Subcutaneous abdominal adipose tissue (tissue), 5 donors: ENCODE measurements at regions not wholly inside any gene's neighbourhood (a gene's known extent, or its start where the extent isn't known, plus 50 kb on each side); places are given as distances from the start of the nearest gene placed in this dataset.

ENCODE experiments used
- H3K27ac ChIP-seq: one replicate; pipeline ENCODE4 v1.7.0; 2013; ENCODE audit warnings: low read depth, mild to moderate bottlenecking, inconsistent platforms, low read length, moderate library complexity
- H3K27me3 ChIP-seq, 5 donors: one replicate each; pipeline ENCODE4 v1.7.0; 2013; ENCODE audit warnings: low read length in 5 of 5, inconsistent platforms in 1 of 5; ENCODE audit not compliant: control insufficient read depth in 5 of 5, insufficient read depth in 4 of 5
- H3K36me3 ChIP-seq, 5 donors: one replicate each; pipeline ENCODE4 v1.7.0; 2013; ENCODE audit warnings: low read length in 5 of 5; ENCODE audit not compliant: control insufficient read depth in 5 of 5, insufficient read depth in 5 of 5
- H3K4me1 ChIP-seq, 5 donors: one replicate each; pipeline ENCODE4 v1.7.0; 2013; ENCODE audit warnings: low read length in 5 of 5, mild to moderate bottlenecking in 3 of 5, moderate library complexity in 1 of 5; ENCODE audit not compliant: control insufficient read depth in 5 of 5, insufficient read depth in 5 of 5
- H3K4me3 ChIP-seq, 5 donors: one replicate each; pipeline ENCODE4 v1.7.0; 2013; ENCODE audit warnings: low read length in 5 of 5, low read depth in 1 of 5
- H3K9ac ChIP-seq, 5 donors: one replicate each; pipeline ENCODE4 v1.7.0; 2013; ENCODE audit warnings: low read length in 5 of 5, mild to moderate bottlenecking in 4 of 5, moderate library complexity in 3 of 5
- H3K9me3 ChIP-seq, 5 donors: one replicate each; pipeline ENCODE4 v1.7.0; 2013; ENCODE audit warnings: low read length in 5 of 5; ENCODE audit not compliant: control insufficient read depth in 5 of 5
- donor health status: healthy.
- donor health status: healthy.
- donor health status: healthy.
- donor health status: healthy.
- donor health status: healthy.

DNA sequence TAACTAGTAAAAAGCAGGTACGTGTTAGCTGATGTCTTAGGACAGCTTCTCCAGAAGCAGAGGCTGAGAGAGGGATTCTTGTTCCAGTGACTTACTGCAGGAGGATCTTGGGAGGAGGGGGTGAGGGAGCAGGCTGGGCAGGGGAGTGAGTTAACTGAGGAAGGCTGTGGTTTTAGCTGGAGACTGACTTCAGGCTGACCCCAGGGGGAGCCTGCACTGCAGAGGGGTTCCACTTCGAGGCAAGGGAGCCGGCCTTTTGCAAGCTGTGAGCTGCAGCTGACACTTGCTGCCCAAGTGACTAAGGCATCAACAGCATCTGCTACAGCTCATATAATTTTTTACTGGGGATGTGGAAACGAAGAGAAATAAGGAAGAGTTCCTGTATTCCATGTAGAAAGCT is 50.4 kb upstream of the SOD1 start:
- H3K9me3 ChIP-seq = peaks cover 0 to 6% (median 0%) of the 10 kb centered on the region in 5 donors
- H3K4me3 ChIP-seq = no peak overlapping the region
- H3K36me3 ChIP-seq = no peaks in the 10 kb centered on the region
- no peak overlapping the region for H3K9ac ChIP-seq
- H3K27me3 ChIP-seq = peaks cover 0 to 5% (median 0%) of the 10 kb centered on the region in 5 donors
- H3K4me1 ChIP-seq = peaks cover 0 to 6% (median 0%) of the 10 kb centered on the region in 5 donors
- H3K27ac ChIP-seq = no peak overlapping the region

DNA sequence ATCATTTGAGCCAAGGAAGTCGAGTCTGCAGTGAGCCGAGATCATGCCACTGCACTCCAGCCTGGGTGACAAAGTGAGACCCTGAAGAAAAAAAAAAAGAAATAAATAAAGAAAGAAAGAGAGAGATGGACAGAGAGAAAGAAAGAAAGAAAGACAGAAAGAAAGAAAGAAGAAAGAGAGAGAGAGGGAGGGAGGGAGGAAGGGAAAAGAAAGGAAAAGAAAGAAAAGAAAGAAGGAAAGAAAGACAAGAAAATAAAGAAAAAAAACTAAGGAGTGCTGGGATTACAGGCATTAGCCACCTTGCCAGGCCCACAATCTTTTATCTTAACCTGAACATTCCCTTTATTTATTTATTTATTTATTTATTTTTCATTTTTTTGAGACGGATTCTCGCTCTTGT is 51.7 kb upstream of the SOD1 start:
- Histone ChIP-seq H3K27me3 (peaks cover 0 to 3% (median 0%) of the 10 kb centered on the region in 5 donors), H3K36me3 (no peaks in the 10 kb centered on the region), H3K27ac (no peak overlapping the region), H3K4me1 (peaks cover 0 to 3% (median 0%) of the 10 kb centered on the region in 5 donors), H3K4me3 (no peak overlapping the region), H3K9ac (no peak overlapping the region), H3K9me3 (peaks cover 0 to 6% (median 0%) of the 10 kb centered on the region in 5 donors)

DNA sequence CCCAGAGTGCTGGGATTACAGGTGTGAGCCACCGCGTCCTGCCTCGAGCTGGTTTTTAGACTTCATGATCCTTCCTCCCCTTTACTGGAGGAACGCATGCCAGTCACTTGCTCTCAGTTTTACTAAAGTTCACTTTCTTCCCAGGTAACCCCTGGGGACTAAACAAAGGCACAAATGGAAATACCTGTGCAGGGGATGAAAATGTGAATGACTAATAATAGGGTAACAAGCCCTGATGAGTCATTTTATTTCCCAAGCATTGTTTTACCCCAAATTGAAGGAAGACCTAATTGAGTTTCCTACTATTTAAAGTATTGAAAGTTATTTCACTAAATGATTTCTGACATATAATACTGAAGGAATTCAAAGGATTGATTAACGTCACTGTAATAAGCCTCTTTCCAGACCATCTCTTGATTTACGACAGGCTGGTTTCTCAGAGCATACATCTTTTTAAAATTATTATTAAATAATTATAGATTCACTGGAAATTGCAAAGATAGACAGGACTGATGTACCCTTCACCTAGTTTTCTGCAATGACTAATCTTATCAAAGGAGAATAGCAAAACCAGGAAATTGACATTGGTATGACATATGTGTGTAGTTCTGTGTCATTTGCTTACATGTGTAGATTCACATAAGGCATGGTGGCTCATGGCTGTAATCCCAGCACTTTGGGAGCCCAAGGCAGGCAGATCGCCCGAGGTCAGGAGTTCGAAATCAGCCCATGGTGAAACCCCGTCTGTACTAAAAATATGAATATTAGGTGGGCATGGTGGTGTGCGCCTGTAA is 53.2 kb upstream of the SOD1 start:
- H3K36me3 ChIP-seq = no peaks in the 10 kb centered on the region
- no peak overlapping the region for H3K27ac ChIP-seq
- H3K27me3 ChIP-seq = no peaks in the 10 kb centered on the region
- H3K9ac ChIP-seq = no peak overlapping the region
- H3K4me1 ChIP-seq = peaks cover 0 to 3% (median 0%) of the 10 kb centered on the region in 5 donors
- H3K4me3 ChIP-seq = no peak overlapping the region
- peaks cover 0 to 4% (median 0%) of the 10 kb centered on the region in 5 donors for H3K9me3 ChIP-seq

DNA sequence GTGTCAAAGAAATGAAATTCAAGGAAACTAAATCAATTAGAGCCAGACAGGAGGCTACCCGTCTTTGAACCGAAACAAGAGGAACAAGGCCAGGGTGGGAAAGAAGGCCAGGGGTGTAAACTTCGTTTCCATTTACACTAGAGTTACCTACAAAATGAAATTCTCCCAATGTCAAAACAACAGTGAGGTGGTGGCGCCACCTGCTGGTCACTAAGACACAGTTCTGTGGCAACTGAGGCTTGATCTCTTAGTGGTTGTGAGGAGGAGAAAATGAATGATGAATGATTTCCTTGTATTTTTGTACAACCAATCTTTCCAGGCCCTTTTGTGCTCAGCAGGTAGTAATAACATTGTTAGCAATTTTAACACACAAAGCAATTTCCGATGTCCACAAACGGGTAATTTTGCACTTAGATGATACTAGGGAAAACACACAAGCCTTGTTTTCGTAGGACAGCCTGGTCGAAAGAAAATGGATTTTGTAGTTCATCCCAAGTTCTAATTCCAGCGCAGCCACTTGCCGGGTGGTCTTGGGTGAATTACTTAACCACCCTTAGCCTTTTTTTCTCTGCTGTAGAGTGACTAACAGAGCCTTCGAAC is 54.8 kb upstream of the SOD1 start:
- Histone ChIP-seq H3K4me1 (peaks cover 0 to 3% (median 0%) of the 10 kb centered on the region in 5 donors), H3K36me3 (no peaks in the 10 kb centered on the region), H3K27ac (no peak overlapping the region), H3K4me3 (no peak overlapping the region), H3K9ac (peak overlapping the region in 1 of 5 donors; percentile 19), H3K9me3 (no peaks in the 10 kb centered on the region), H3K27me3 (no peaks in the 10 kb centered on the region)

GRCh38 chr21:31599563-31599962 is 59.9 kb upstream of the SOD1 start:
- no peak overlapping the region for H3K27ac ChIP-seq
- H3K9ac ChIP-seq = no peak overlapping the region
- H3K27me3 ChIP-seq = no peaks in the 10 kb centered on the region
- H3K36me3 ChIP-seq = no peaks in the 10 kb centered on the region
- H3K4me1 ChIP-seq = peaks cover 0 to 11% (median 0%) of the 10 kb centered on the region in 5 donors
- no peak overlapping the region for H3K4me3 ChIP-seq
- peaks cover 0 to 2% (median 0%) of the 10 kb centered on the region in 5 donors for H3K9me3 ChIP-seq

- Histone ChIP-seq H3K36me3 (no peaks in the 10 kb centered on the region), H3K9me3 (peaks cover 0 to 4% (median 0%) of the 10 kb centered on the region in 5 donors), H3K27ac (no peak overlapping the region), H3K27me3 (no peaks in the 10 kb centered on the region), H3K4me3 (no peak overlapping the region), H3K9ac (no peak overlapping the region), H3K4me1 (peaks cover 0 to 9% (median 0%) of the 10 kb centered on the region in 5 donors)
Measured at GRCh38 chr21:31599013-31599412, 60.5 kb upstream of the SOD1 start.

DNA sequence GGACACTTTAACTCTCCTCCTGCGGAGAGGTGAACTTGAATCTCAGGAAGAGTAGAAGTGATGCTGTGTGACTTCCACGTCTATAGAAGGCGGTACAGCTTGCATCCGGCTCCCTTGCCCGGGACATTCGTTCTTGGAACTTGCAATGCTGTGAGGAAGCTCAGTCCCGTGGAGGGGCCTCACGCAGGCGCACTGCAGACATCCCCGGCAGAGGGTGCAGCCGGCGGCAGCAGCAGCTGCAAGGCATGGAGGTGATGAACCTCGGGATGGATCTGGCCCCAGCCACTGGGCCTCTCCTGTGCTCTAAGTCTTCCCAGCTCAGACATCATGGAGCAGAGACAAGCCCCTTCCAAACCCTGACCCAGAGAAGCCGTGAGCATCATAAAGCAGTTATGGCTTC is 61.8 kb upstream of the SOD1 start:
- Histone ChIP-seq H3K4me1 (peaks cover 0 to 9% (median 0%) of the 10 kb centered on the region in 5 donors), H3K27me3 (no peaks in the 10 kb centered on the region), H3K36me3 (no peaks in the 10 kb centered on the region), H3K9ac (no peak overlapping the region), H3K4me3 (no peak overlapping the region), H3K9me3 (peaks cover 0 to 4% (median 0%) of the 10 kb centered on the region in 5 donors), H3K27ac (no peak overlapping the region)

GRCh38 chr21:31596055-31596454 is 63.4 kb upstream of the SOD1 start:
- Histone ChIP-seq H3K4me3 (no peak overlapping the region), H3K27me3 (no peaks in the 10 kb centered on the region), H3K4me1 (peaks cover 0 to 9% (median 0%) of the 10 kb centered on the region in 5 donors), H3K9me3 (peaks cover 0 to 4% (median 0%) of the 10 kb centered on the region in 5 donors), H3K27ac (no peak overlapping the region), H3K9ac (no peak overlapping the region), H3K36me3 (no peaks in the 10 kb centered on the region)

DNA sequence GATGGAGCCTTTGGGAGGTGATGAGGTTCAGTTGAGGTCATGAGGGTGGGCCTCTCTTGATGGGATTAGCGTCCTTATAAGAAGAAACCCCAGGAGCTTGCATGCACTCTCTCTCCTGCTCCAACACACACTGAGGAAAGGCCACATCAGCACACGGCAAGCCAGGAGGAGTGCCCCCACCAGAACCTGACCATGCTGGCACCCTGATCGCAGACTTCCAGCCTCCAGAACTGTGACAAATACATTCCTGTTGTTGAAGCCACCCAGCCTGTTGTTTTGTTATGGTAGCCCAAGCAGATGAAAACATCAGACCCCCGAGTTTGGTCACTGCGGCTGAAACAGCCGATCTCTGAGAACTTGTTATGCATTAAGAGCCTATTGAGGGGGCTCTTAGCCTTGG is 64.8 kb upstream of the SOD1 start:
- Histone ChIP-seq H3K36me3 (no peaks in the 10 kb centered on the region), H3K4me3 (no peak overlapping the region), H3K4me1 (peaks cover 0 to 9% (median 0%) of the 10 kb centered on the region in 5 donors), H3K27ac (no peak overlapping the region), H3K9ac (no peak overlapping the region), H3K9me3 (peaks cover 0 to 4% (median 0%) of the 10 kb centered on the region in 5 donors), H3K27me3 (peaks cover 0 to 2% (median 0%) of the 10 kb centered on the region in 5 donors)

- H3K27me3 ChIP-seq = peaks cover 0 to 2% (median 0%) of the 10 kb centered on the region in 5 donors
- no peak overlapping the region for H3K27ac ChIP-seq
- peaks cover 0 to 9% (median 0%) of the 10 kb centered on the region in 5 donors for H3K4me1 ChIP-seq
- H3K9ac ChIP-seq = no peak overlapping the region
- H3K9me3 ChIP-seq = peaks cover 0 to 4% (median 0%) of the 10 kb centered on the region in 5 donors
- no peak overlapping the region for H3K4me3 ChIP-seq
- no peaks in the 10 kb centered on the region for H3K36me3 ChIP-seq
Measured at GRCh38 chr21:31594279-31594678, 65.2 kb upstream of the SOD1 start.
